Peyer's patch (tissue), 4 donors: ENCODE measurements at regions not wholly inside any gene's neighbourhood (a gene's known extent, or its start where the extent isn't known, plus 50 kb on each side); places are given as distances from the start of the nearest gene placed in this dataset.

Source experiments
- CTCF ChIP-seq, 6 experiments: fragments of 450-650 bp in 4 of 6; fragments of 200-600 bp in 2 of 6; sonication (generic) in 1 of 6; IDR thresholded peaks; one replicate each; pipeline ENCODE4 v1.5.1; 2017 to 2019; ENCODE audit warnings: antibody characterized with exemption in 6 of 6, mild to moderate bottlenecking in 3 of 6, moderate library complexity in 1 of 6
- POLR2A ChIP-seq, 2 donors: fragments of 450-650 bp; IDR thresholded peaks; one replicate each; pipeline ENCODE4 v1.5.1; 2017; ENCODE audit warnings: antibody characterized with exemption in 2 of 2, mild to moderate bottlenecking in 2 of 2, moderate library complexity in 2 of 2

- TF ChIP-seq POLR2A (IDR thresholded peaks at IDR 0.05) (no peak), CTCF (IDR thresholded peaks at IDR 0.05) (no peak)
Observed at GRCh38 chr12:63450816-63451215, 217.5 kb downstream of the DPY19L2 start.
